Psoas muscle (tissue), 7 donors: ENCODE measurements at regions not wholly inside any gene's neighbourhood (a gene's known extent, or its start where the extent isn't known, plus 50 kb on each side); places are given as distances from the start of the nearest gene placed in this dataset.

Experiments
- ATAC-seq, 4 donors: fragments of 200-7000 bp; cut with Tn5 transposase; one replicate each; pipeline ENCODE4 v1.9.1; 2020; ENCODE audit warnings: moderate library complexity in 3 of 4, mild to moderate bottlenecking in 2 of 4
- DNase-seq, 2 donors: peaks; one replicate each; pipeline ENCODE4 v3.0.0-alpha.2; 2020
- H3K27ac ChIP-seq: fragments of 200-600 bp; one replicate; pipeline ENCODE4 v1.8.0; 2022
- H3K27me3 ChIP-seq, 3 donors: fragments of 200-600 bp in 1 of 3; one replicate each; pipeline versions ENCODE4 v1.6.1 to v1.8.0; 2013 to 2022; ENCODE audit warnings: low read length in 2 of 3, mild to moderate bottlenecking in 2 of 3, moderate library complexity in 1 of 3; ENCODE audit not compliant: insufficient read depth in 3 of 3
- H3K36me3 ChIP-seq, 2 donors: fragments of 200-600 bp in 1 of 2; one replicate each; pipeline versions ENCODE4 v1.6.1 to v1.8.0; 2013 to 2022; ENCODE audit warnings: low read depth in 1 of 2, mild to moderate bottlenecking in 1 of 2, moderate library complexity in 1 of 2; ENCODE audit not compliant: insufficient read depth in 1 of 2
- H3K4me1 ChIP-seq: fragments of 200-600 bp; one replicate; pipeline ENCODE4 v1.8.0; 2022
- H3K4me3 ChIP-seq: fragments of 200-600 bp; one replicate; pipeline ENCODE4 v1.8.0; 2022; ENCODE audit warnings: mild to moderate bottlenecking
- H3K9me3 ChIP-seq: fragments of 200-600 bp; one replicate; pipeline ENCODE4 v1.8.0; 2022
- CTCF ChIP-seq: fragments of 200-600 bp; IDR thresholded peaks from one replicate; pipeline ENCODE4 v1.8.0; 2022; ENCODE audit warnings: antibody characterized with exemption
- WGBS, 3 donors: extraction: QIAGEN DNeasy Blood & Tissue Kit; methylation state at CpG; one replicate each; pipeline versions ENCODE4 v1.1.6 to v1.1.7; 2013; 5-methylcytosine and 5-hydroxymethylcytosine counted together
- intact Hi-C, 2 donors: fragments of 100-400 bp; cut with DNase I; formaldehyde crosslinking; loops; one replicate each; pipeline versions ENCODE4 v1.11.0 to v1.14.2; 2022
- donor health status: healthy with polysubstance abuse.
- donor health status: DM: no; HTN: no; CAD: no; lungs with moderate emphysema.
- donor health status: Bipolar disorder and iron deficiency.
- donor health status: healthy.
- donor health status: DM: yes; HTN: yes; CAD: no.
- donor health status: DM: no; HTN: no; CAD: no.
- donor health status: DM: yes; HTN: yes; CAD: no.

DNA sequence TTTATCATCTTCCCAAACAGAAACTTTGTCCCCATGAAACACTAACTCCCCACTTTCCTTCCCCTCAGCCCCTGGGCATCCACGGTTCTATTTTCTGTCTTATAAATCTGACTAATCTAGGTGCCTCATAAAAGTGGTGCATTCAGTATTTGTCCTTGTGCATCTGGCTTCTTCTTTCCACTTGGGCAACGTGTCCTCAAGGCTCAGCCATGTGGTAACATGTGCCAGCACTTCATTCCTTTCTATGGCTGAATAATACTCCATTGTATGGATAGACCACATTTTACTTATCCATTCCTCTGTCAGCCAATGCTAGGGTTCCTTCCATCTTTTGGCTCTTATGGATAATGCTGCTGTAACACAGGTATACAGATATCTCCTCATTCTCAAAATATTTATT, 305.0 kb upstream of the RUNX1 start:
- Histone ChIP-seq H3K9me3 (no peaks in the 10 kb centered on the region), H3K36me3 (no peaks in the 10 kb centered on the region), H3K4me1 (no peaks in the 10 kb centered on the region), H3K27me3 (no peaks in the 10 kb centered on the region), H3K4me3 (no peak overlapping the region), H3K27ac (no peak overlapping the region)
- ATAC-seq (no peak), DNase-seq (no peak)
- intact Hi-C loops = no loop called here
- 76 to 85% (median 83%) methylated on average over 2 of the region's 2 CpGs for WGBS, 3 donors
- no peak for TF ChIP-seq CTCF

- ATAC-seq (no peak), DNase-seq (no peak)
- WGBS, 3 donors = 69 to 80% (median 70%) methylated on average over 7 of the region's 7 CpGs
- Histone ChIP-seq H3K4me1 (no peaks in the 10 kb centered on the region), H3K27ac (no peak overlapping the region), H3K9me3 (no peaks in the 10 kb centered on the region), H3K27me3 (no peaks in the 10 kb centered on the region), H3K36me3 (no peaks in the 10 kb centered on the region), H3K4me3 (no peak overlapping the region)
- intact Hi-C loops = no loop called here
- TF ChIP-seq CTCF = no peak
These were observed 303.7 kb upstream of the RUNX1 start for GRCh38 chr21:35352793-35353192.

GRCh38 chr21:35352066-35352770, 303.1 kb upstream of the RUNX1 start:
- Histone ChIP-seq H3K27me3 (no peaks in the 10 kb centered on the region), H3K36me3 (no peaks in the 10 kb centered on the region), H3K9me3 (no peaks in the 10 kb centered on the region), H3K27ac (no peak overlapping the region), H3K4me1 (no peaks in the 10 kb centered on the region), H3K4me3 (no peak overlapping the region)
- intact Hi-C loops = no loop called here
- TF ChIP-seq CTCF = no peak
- ATAC-seq = no peak
- WGBS, 3 donors = 68 to 80% (median 68%) methylated on average over 4 of the region's 4 CpGs
- DNase-seq = no peak

DNA sequence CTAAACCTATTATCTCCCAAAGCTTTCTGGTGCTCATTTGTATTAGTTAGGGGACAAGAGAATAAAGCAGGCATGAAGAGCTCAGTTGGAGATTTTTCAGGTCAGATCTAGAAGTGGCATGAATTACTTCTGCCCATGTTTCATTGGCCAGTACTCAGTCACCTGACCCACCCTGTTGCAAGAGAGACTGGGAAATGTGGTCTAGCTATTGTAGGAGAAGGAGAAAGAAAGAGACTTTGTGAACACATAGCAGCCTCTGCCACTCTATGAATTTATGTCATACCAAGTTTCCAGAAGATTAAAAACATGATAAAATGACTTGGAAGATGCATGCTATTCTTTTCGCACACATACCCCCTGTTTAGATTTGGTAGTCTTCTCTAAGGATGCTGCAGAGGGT, 302.3 kb upstream of the RUNX1 start:
- Histone ChIP-seq H3K36me3 (no peaks in the 10 kb centered on the region), H3K27me3 (no peaks in the 10 kb centered on the region), H3K4me1 (no peaks in the 10 kb centered on the region), H3K27ac (no peak overlapping the region), H3K9me3 (no peaks in the 10 kb centered on the region), H3K4me3 (no peak overlapping the region)
- DNase-seq = no peak
- no peak for TF ChIP-seq CTCF
- ATAC-seq = no peak
- intact Hi-C loops = no loop called here
- 95 to 97% (median 96%) methylated on average over 1 of the region's 1 CpG for WGBS, 3 donors

- Histone ChIP-seq H3K4me1 (no peaks in the 10 kb centered on the region), H3K4me3 (no peak overlapping the region), H3K9me3 (no peaks in the 10 kb centered on the region), H3K27me3 (no peaks in the 10 kb centered on the region), H3K36me3 (no peaks in the 10 kb centered on the region), H3K27ac (no peak overlapping the region)
- no peak for TF ChIP-seq CTCF
- no peak for ATAC-seq
- 46 to 78% (median 77%) methylated on average over 2 of the region's 2 CpGs for WGBS, 3 donors
- intact Hi-C loops = no loop called here
- DNase-seq = no peak
These were observed 301.9 kb upstream of the RUNX1 start for GRCh38 chr21:35350965-35351364.
